Retinal pigment epithelial cell (primary cell): ENCODE measurements at regions not wholly inside any gene's neighbourhood (a gene's known extent, or its start where the extent isn't known, plus 50 kb on each side); places are given as distances from the start of the nearest gene placed in this dataset.
"Not testable (repeated sequence)": the region's sequence is repeated elsewhere in the genome, so short reads cannot be mapped to it uniquely, and the experiment has no call there.

ENCODE experiments used
- DNase-seq: peaks from one replicate; pipeline ENCODE4 v3.0.0-alpha.2; 2010; ENCODE audit warnings: low read depth
- H3K4me3 ChIP-seq: 2 replicates; pipeline ENCODE4 v1.5.1; 2011; ENCODE audit warnings: mild to moderate bottlenecking, low read length, control low read depth, moderate library complexity
- CTCF ChIP-seq: conservative IDR thresholded peaks from 2 replicates; pipeline ENCODE4 v1.5.1; 2011; ENCODE audit warnings: low read depth, low read length, control low read depth, inconsistent platforms

- H3K4me3 ChIP-seq, DNase-seq: not testable (repeated sequence)
These were observed 75.9 kb downstream of the OR4F16 start for GRCh38 chr1:610538-610937.

GRCh38 chr1:609161-609560 is 77.3 kb downstream of the OR4F16 start:
- not testable (repeated sequence) for H3K4me3 ChIP-seq

GRCh38 chr1:605279-605678 is 81.2 kb downstream of the OR4F16 start:
- DNase-seq, H3K4me3 ChIP-seq: not testable (repeated sequence)

More at GRCh38 chr1:609161-609560, 77.3 kb downstream of the OR4F16 start:
- DNase-seq, result not testable (repeated sequence)

GRCh38 chr1:588211-588610 is 98.2 kb downstream of the OR4F16 start:
- not testable (repeated sequence) for H3K4me3 ChIP-seq, DNase-seq

GRCh38 chr1:585992-586391 is 100.5 kb downstream of the OR4F16 start:
- not testable (repeated sequence) for DNase-seq
- TF ChIP-seq CTCF, result peak; percentile 27

More at GRCh38 chr1:585992-586391, 100.5 kb downstream of the OR4F16 start:
- not testable (repeated sequence) for H3K4me3 ChIP-seq
